ENCODE measurements at regions not wholly inside any gene's neighbourhood (a gene's known extent, or its start where the extent isn't known, plus 50 kb on each side); places are given as distances from the start of the nearest gene placed in this dataset.

DNA sequence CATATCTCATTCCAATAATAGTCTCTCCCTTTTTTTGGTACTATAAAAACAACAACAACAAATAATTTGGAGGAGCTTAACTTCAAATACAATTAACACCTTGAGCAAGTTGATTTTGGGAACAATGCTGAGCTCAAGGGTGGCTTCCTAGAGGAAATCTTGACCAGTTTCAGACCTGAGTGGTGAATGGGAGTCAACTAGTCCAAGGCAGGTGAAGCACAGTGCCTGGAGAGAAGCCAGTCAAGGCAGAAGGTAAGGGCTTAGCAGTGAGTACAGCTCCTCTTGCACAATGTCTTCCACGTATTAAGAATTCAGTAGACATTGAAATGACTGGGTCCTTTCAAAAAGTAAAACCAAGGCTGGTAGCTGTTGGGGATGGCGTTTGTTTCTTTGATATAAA is 444.8 kb downstream of the ATP23 start:
- DNase-seq = no peak
- TF ChIP-seq, protein P1, sequence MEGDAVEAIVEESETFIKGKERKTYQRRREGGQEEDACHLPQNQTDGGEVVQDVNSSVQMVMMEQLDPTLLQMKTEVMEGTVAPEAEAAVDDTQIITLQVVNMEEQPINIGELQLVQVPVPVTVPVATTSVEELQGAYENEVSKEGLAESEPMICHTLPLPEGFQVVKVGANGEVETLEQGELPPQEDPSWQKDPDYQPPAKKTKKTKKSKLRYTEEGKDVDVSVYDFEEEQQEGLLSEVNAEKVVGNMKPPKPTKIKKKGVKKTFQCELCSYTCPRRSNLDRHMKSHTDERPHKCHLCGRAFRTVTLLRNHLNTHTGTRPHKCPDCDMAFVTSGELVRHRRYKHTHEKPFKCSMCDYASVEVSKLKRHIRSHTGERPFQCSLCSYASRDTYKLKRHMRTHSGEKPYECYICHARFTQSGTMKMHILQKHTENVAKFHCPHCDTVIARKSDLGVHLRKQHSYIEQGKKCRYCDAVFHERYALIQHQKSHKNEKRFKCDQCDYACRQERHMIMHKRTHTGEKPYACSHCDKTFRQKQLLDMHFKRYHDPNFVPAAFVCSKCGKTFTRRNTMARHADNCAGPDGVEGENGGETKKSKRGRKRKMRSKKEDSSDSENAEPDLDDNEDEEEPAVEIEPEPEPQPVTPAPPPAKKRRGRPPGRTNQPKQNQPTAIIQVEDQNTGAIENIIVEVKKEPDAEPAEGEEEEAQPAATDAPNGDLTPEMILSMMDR (IDR thresholded peaks at IDR 0.05) = no peak
- ATAC-seq (ENCODE audit: poor library complexity) = no peak
- Mint-ChIP-seq H3K4me3 (no peak overlapping the region), H3K27me3 (peaks cover 13% of the 10 kb centered on the region), H3K27ac (no peak overlapping the region), H3K36me3 (ENCODE audit: low read depth) (no peaks in the 10 kb centered on the region), H3K4me1 (ENCODE audit: low read depth) (no peaks in the 10 kb centered on the region), H3K9me3 (peaks cover 2% of the 10 kb centered on the region)
- H3K9me3 ChIP-seq (ENCODE audit: control insufficient read depth in 1 of 2, insufficient read depth in 1 of 2, low read length in 2 of 2) = no peaks in the 10 kb centered on the region
- no peaks in the 10 kb centered on the region for H3K4me1 ChIP-seq (ENCODE audit: insufficient read depth, low read length)
- CTCF ChIA-PET = no interaction called here
- H3K27ac ChIP-seq (ENCODE audit: low read depth in 1 of 2, low read length in 2 of 2) = no peak overlapping the region
- no peaks in the 10 kb centered on the region for H3K36me3 ChIP-seq (ENCODE audit: insufficient read depth, low read length)
- POLR2A ChIA-PET = interaction anchor here (0.7 kb wide), 1 partner anchor 59 kb away, joined by 3 read pairs; no protein-coding TSS in a partner anchor
- no peaks in the 10 kb centered on the region for H3K27me3 ChIP-seq (ENCODE audit: control insufficient read depth in 1 of 2, insufficient read depth in 2 of 2, low read length in 2 of 2)
- H3K4me3 ChIP-seq (ENCODE audit: low read length) = no peak overlapping the region
- intact Hi-C loops (cut with DNase I, micrococcal nuclease) = no loop called here

- Histone ChIP-seq H3K9me3 (ENCODE audit: control insufficient read depth in 1 of 2, insufficient read depth in 1 of 2, low read length in 2 of 2) (no peaks in the 10 kb centered on the region), H3K27ac (ENCODE audit: low read depth in 1 of 2, low read length in 2 of 2) (no peak overlapping the region), H3K36me3 (ENCODE audit: insufficient read depth, low read length) (no peaks in the 10 kb centered on the region), H3K27me3 (ENCODE audit: control insufficient read depth in 1 of 2, insufficient read depth in 2 of 2, low read length in 2 of 2) (no peaks in the 10 kb centered on the region), H3K4me1 (ENCODE audit: insufficient read depth, low read length) (no peaks in the 10 kb centered on the region), H3K4me3 (ENCODE audit: low read length) (no peak overlapping the region)
- no peak overlapping the region for H3K27ac Mint-ChIP-seq
- POLR2A ChIA-PET = no interaction called here
- intact Hi-C loops (cut with DNase I, micrococcal nuclease) = no loop called here
- DNase-seq (no peak), ATAC-seq (ENCODE audit: poor library complexity) (no peak)
- H3K4me1 Mint-ChIP-seq (ENCODE audit: low read depth) = no peaks in the 10 kb centered on the region
- H3K27me3 Mint-ChIP-seq = peaks cover 9% of the 10 kb centered on the region
- H3K9me3 Mint-ChIP-seq = peaks cover 2% of the 10 kb centered on the region
- no peak overlapping the region for H3K4me3 Mint-ChIP-seq
- H3K36me3 Mint-ChIP-seq (ENCODE audit: low read depth) = no peaks in the 10 kb centered on the region
- TF ChIP-seq, protein P1 (IDR thresholded peaks at IDR 0.05) = no peak
- CTCF ChIA-PET = no interaction called here
Measured at GRCh38 chr12:58387199-58387598, 445.8 kb downstream of the ATP23 start.

DNA sequence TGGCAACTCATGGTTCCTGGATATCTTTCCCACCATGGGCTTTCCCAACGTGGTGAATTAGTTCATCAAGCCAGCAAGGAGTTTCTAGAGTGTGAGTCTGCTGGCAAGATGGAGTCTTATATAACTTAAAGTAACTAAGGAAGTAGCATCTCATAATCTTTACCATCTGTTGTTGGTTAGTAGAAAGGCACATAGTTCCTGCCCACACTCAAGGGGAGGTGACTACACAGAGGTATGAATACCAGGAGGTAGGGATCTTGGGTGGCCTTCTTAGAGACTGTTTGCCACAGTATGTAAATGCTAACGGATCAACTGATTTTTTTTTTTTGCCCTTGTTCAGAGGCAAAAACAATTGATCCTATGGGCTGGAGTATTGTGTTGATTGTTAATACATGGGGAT is 446.9 kb downstream of the ATP23 start:
- ATAC-seq (ENCODE audit: poor library complexity) (no peak), DNase-seq (no peak)
- H3K9me3 Mint-ChIP-seq = peaks cover 2% of the 10 kb centered on the region
- H3K27ac Mint-ChIP-seq = no peak overlapping the region
- Histone ChIP-seq H3K4me1 (ENCODE audit: insufficient read depth, low read length) (no peaks in the 10 kb centered on the region), H3K4me3 (ENCODE audit: low read length) (no peak overlapping the region), H3K27me3 (ENCODE audit: control insufficient read depth in 1 of 2, insufficient read depth in 2 of 2, low read length in 2 of 2) (no peaks in the 10 kb centered on the region), H3K9me3 (ENCODE audit: control insufficient read depth in 1 of 2, insufficient read depth in 1 of 2, low read length in 2 of 2) (no peaks in the 10 kb centered on the region), H3K36me3 (ENCODE audit: insufficient read depth, low read length) (no peaks in the 10 kb centered on the region), H3K27ac (ENCODE audit: low read depth in 1 of 2, low read length in 2 of 2) (no peak overlapping the region)
- ChIA-PET POLR2A (no interaction called here), CTCF (no interaction called here)
- peaks cover 4% of the 10 kb centered on the region for H3K27me3 Mint-ChIP-seq
- H3K36me3 Mint-ChIP-seq (ENCODE audit: low read depth) = no peaks in the 10 kb centered on the region
- no peak overlapping the region for H3K4me3 Mint-ChIP-seq
- intact Hi-C loops (cut with DNase I, micrococcal nuclease) = no loop called here
- H3K4me1 Mint-ChIP-seq (ENCODE audit: low read depth) = no peaks in the 10 kb centered on the region
- TF ChIP-seq, protein P1 (IDR thresholded peaks at IDR 0.05) = no peak
